HCT116 (cell line): ENCODE measurements at regions not wholly inside any gene's neighbourhood (a gene's known extent, or its start where the extent isn't known, plus 50 kb on each side); places are given as distances from the start of the nearest gene placed in this dataset.

ENCODE experiments used
- CTCF ChIP-seq, 3 experiments: fragments of 200-600 bp in 1 of 3; sonication (generic) in 1 of 3; IDR thresholded peaks in 2 of 3; conservative IDR thresholded peaks in 1 of 3; 2 replicates each; pipeline ENCODE4 v1.5.1; 2012 to 2017; ENCODE audit warnings: low read depth in 2 of 3, low read length in 2 of 3, antibody characterized with exemption in 1 of 3, borderline replicate concordance in 1 of 3, control low read depth in 1 of 3, mild to moderate bottlenecking in 1 of 3, mixed read lengths in 1 of 3, mixed run types in 1 of 3, moderate library complexity in 1 of 3; ENCODE audit not compliant: insufficient read depth in 1 of 3
- ELF1 ChIP-seq: IDR thresholded peaks from 2 replicates; pipeline ENCODE4 v1.6.1; 2012; ENCODE audit warnings: low read depth, borderline replicate concordance

- no peak for TF ChIP-seq CTCF (IDR thresholded peaks at IDR 0.05 in 2 of 3, conservative IDR thresholded peaks at IDR 0.05 in 1 of 3; ENCODE audit: borderline replicate concordance in 1 of 3, insufficient read depth in 1 of 3, low read depth in 2 of 3, low read length in 2 of 3)
- no peak for TF ChIP-seq ELF1
These were observed 632.5 kb downstream of the BCL11A start for GRCh38 chr2:59920961-59921360.
